ENCODE measurements at regions not wholly inside any gene's neighbourhood (a gene's known extent, or its start where the extent isn't known, plus 50 kb on each side); places are given as distances from the start of the nearest gene placed in this dataset.

- TF ChIP-seq REST (IDR thresholded peaks at IDR 0.05) = no peak
- TF ChIP-seq RFX5 (IDR thresholded peaks at IDR 0.05) = no peak
Measured at GRCh38 chr11:45554230-45554967, 111.0 kb downstream of the CHST1 start (continued).

- no peak for TF ChIP-seq NPAS2 (CRISPR knock-in tag; IDR thresholded peaks at IDR 0.05; ENCODE audit: borderline replicate concordance)
- no peak for TF ChIP-seq TP53 (CRISPR knock-in tag; IDR thresholded peaks at IDR 0.05)
- no peak for TF ChIP-seq RNF2 (IDR thresholded peaks at IDR 0.05; ENCODE audit: borderline replicate concordance, low read depth)
- no peak for TF ChIP-seq BHLHE40 (IDR thresholded peaks at IDR 0.05; ENCODE audit: low read depth, low read length)
- no peak for TF ChIP-seq ZFP36 (IDR thresholded peaks at IDR 0.05; ENCODE audit: borderline replicate concordance, partially characterized antibody)
- no peak for TF ChIP-seq ZSCAN20 (CRISPR knock-in tag; IDR thresholded peaks at IDR 0.05)
- TF ChIP-seq BCL3 (IDR thresholded peaks at IDR 0.05) = no peak
- TF ChIP-seq FOSL2 (IDR thresholded peaks at IDR 0.05) = no peak
- no peak for TF ChIP-seq FOSL2 (CRISPR knock-in tag; IDR thresholded peaks at IDR 0.05)
- TF ChIP-seq CHD4 (IDR thresholded peaks at IDR 0.05; ENCODE audit: borderline replicate concordance) = no peak
- no peak for TF ChIP-seq RCOR1 (IDR thresholded peaks at IDR 0.05; ENCODE audit: low read depth, low read length)
- TF ChIP-seq SREBF2 (IDR thresholded peaks at IDR 0.05) = no peak
- no peak for TF ChIP-seq HEYL (CRISPR knock-in tag; IDR thresholded peaks at IDR 0.05)
- no peak for TF ChIP-seq POLR2A (IDR thresholded peaks at IDR 0.05; ENCODE audit: low read length)
- TF ChIP-seq HOXB5 (CRISPR knock-in tag; IDR thresholded peaks at IDR 0.05) = no peak
- TF ChIP-seq KDM5A (IDR thresholded peaks at IDR 0.05) = no peak
- 52% methylated on average over 7 of the region's 9 CpGs for WGBS (ENCODE audit: missing lambda C conversion rate)
- Histone ChIP-seq H3K4me1 (peaks cover 13% of the 10 kb centered on the region), H3K4me2 (no peak overlapping the region), H3K27ac (no peak overlapping the region), H3K4me3 (no peak overlapping the region), H3K9me3 (0 out of 3 replicates have a peak, but pooled peaks cover 3% of the 10 kb centered on the region)
- FAIRE-seq (no peak), ATAC-seq (no peak), DNase-seq (ENCODE audit: low read depth in 1 of 2, low spot score in 1 of 2) (no peak)
- ChIA-PET POLR2A (no interaction called here), CTCF (no interaction called here)
Measured at GRCh38 chr11:45553383-45553936, 112.0 kb downstream of the CHST1 start.

GRCh38 chr11:45551191-45551713, 114.2 kb downstream of the CHST1 start:
- ATAC-seq (no peak; a peak in 1 of 6 replicates), DNase-seq (ENCODE audit: low read depth in 1 of 2, low spot score in 1 of 2) (no peak), FAIRE-seq (no peak)
- Histone ChIP-seq H3K4me3 (no peak overlapping the region), H3K9me3 (no peaks in the 10 kb centered on the region), H3K27ac (no peak overlapping the region), H3K4me2 (no peak overlapping the region), H3K4me1 (no peaks in the 10 kb centered on the region)
- CTCF ChIA-PET = interaction anchor here (1.0 to 1.1 kb wide), 2 partner anchors 20 to 180 kb away, joined by 3 to 4 read pairs; no protein-coding TSS in a partner anchor
- POLR2A ChIA-PET = no interaction called here
- WGBS (ENCODE audit: missing lambda C conversion rate) = 33% methylated on average over 10 of the region's 10 CpGs
- TF ChIP-seq FOXS1 (CRISPR knock-in tag; IDR thresholded peaks at IDR 0.05) (no peak), HMGXB4 (CRISPR knock-in tag; IDR thresholded peaks at IDR 0.05; ENCODE audit: borderline replicate concordance) (no peak), TFCP2L1 (CRISPR knock-in tag; IDR thresholded peaks at IDR 0.05) (no peak), HOXB5 (CRISPR knock-in tag; IDR thresholded peaks at IDR 0.05) (no peak), ATOH8 (CRISPR knock-in tag; IDR thresholded peaks at IDR 0.05; ENCODE audit: low read depth) (no peak), ZNF302 (CRISPR knock-in tag; IDR thresholded peaks at IDR 0.05) (no peak), HOXA7 (CRISPR knock-in tag; IDR thresholded peaks at IDR 0.05) (no peak), RCOR1 (IDR thresholded peaks at IDR 0.05; ENCODE audit: low read depth, low read length) (no peak), HDAC2 (IDR thresholded peaks at IDR 0.05) (no peak), CBX8 (IDR thresholded peaks at IDR 0.05) (no peak)
